Hepatocyte (in vitro differentiated cells): ENCODE measurements at regions not wholly inside any gene's neighbourhood (a gene's known extent, or its start where the extent isn't known, plus 50 kb on each side); places are given as distances from the start of the nearest gene placed in this dataset.
"Not testable (repeated sequence)": the region's sequence is repeated elsewhere in the genome, so short reads cannot be mapped to it uniquely, and the experiment has no call there.

Experiments
- DNase-seq: peaks from one replicate; pipeline ENCODE4 v3.0.0-alpha.2; 2016; ENCODE audit warnings: low spot score
- H2AFZ ChIP-seq: fragments of 200-600 bp; sonication (generic); 2 replicates; pipeline ENCODE4 v1.6.0; 2016; ENCODE audit warnings: antibody characterized with exemption, mild to moderate bottlenecking
- H3K27ac ChIP-seq: fragments of 200-600 bp; sonication (generic); 2 replicates; pipeline ENCODE4 v1.5.1; 2016; ENCODE audit warnings: mild to moderate bottlenecking
- H3K27me3 ChIP-seq: fragments of 200-600 bp; sonication (generic); 2 replicates; pipeline ENCODE4 v1.6.1; 2016
- H3K36me3 ChIP-seq: fragments of 200-600 bp; sonication (generic); replicated peaks from 2 replicates; pipeline ENCODE4 v1.5.1; 2016; ENCODE audit warnings: low read depth; ENCODE audit not compliant: insufficient read depth
- H3K4me1 ChIP-seq: fragments of 200-600 bp; sonication (generic); 2 replicates; pipeline ENCODE4 v1.5.1; 2016; ENCODE audit warnings: mild to moderate bottlenecking, moderate library complexity; ENCODE audit not compliant: insufficient read depth
- H3K4me2 ChIP-seq: fragments of 200-600 bp; sonication (generic); 2 replicates; pipeline ENCODE4 v1.6.0; 2016
- H3K4me3 ChIP-seq: fragments of 200-600 bp; sonication (generic); 2 replicates; pipeline ENCODE4 v1.5.1; 2016; ENCODE audit warnings: mild to moderate bottlenecking
- H3K79me2 ChIP-seq: fragments of 200-600 bp; sonication (generic); 2 replicates; pipeline ENCODE4 v1.6.0; 2017; ENCODE audit warnings: mild to moderate bottlenecking
- H3K9me2 ChIP-seq: fragments of 200-600 bp; sonication (generic); replicated peaks from 2 replicates; pipeline ENCODE4 v1.6.0; 2017; ENCODE audit warnings: mild to moderate bottlenecking; ENCODE audit not compliant: insufficient read depth
- H3K9me3 ChIP-seq: fragments of 200-600 bp; sonication (generic); 2 replicates; pipeline ENCODE4 v1.5.1; 2016; ENCODE audit warnings: low read depth, mild to moderate bottlenecking
- H4K20me1 ChIP-seq: fragments of 200-600 bp; sonication (generic); 2 replicates; pipeline ENCODE4 v1.6.0; 2016; ENCODE audit warnings: mild to moderate bottlenecking; ENCODE audit not compliant: insufficient read depth, poor library complexity, severe bottlenecking
- CTCF ChIP-seq: fragments of 200-600 bp; sonication (generic); IDR thresholded peaks from 2 replicates; pipeline ENCODE4 v1.5.1; 2016; ENCODE audit warnings: antibody characterized with exemption, mild to moderate bottlenecking; ENCODE audit not compliant: poor library complexity
- EZH2 ChIP-seq: fragments of 200-600 bp; sonication (generic); IDR thresholded peaks from 2 replicates; pipeline ENCODE4 v1.6.1; 2016; ENCODE audit warnings: antibody characterized with exemption, mild to moderate bottlenecking, borderline replicate concordance
- EZH2phosphoT487 ChIP-seq: fragments of 200-600 bp; sonication (generic); IDR thresholded peaks from one replicate; pipeline ENCODE4 v1.6.1; 2018; ENCODE audit warnings: antibody characterized with exemption, mild to moderate bottlenecking, low read depth, moderate library complexity; ENCODE audit not compliant: unreplicated experiment, severe bottlenecking
- WGBS: methylation state at CpG from one replicate; pipeline ENCODE4 v1.1.6; 2016; ENCODE audit warnings: low lambda C conversion rate; ENCODE audit errors: missing lambda C conversion rate; 5-methylcytosine and 5-hydroxymethylcytosine counted together

- Histone ChIP-seq H3K79me2 (no peaks in the 10 kb centered on the region), H3K27me3 (no peaks in the 10 kb centered on the region), H3K9me2 (no peaks in the 10 kb centered on the region), H4K20me1 (no peaks in the 10 kb centered on the region), H2AFZ (no peak overlapping the region), H3K27ac (no peak overlapping the region), H3K36me3 (no peaks in the 10 kb centered on the region), H3K4me2 (no peak overlapping the region), H3K9me3 (no peaks in the 10 kb centered on the region), H3K4me3 (no peak overlapping the region), H3K4me1 (no peaks in the 10 kb centered on the region)
- DNase-seq: no peak
- WGBS: 82% methylated on average over 18 of the region's 18 CpGs
- TF ChIP-seq EZH2 (no peak), EZH2phosphoT487 (no peak), CTCF (no peak)
Measured at GRCh38 chr14:89469210-89470198, 52.5 kb upstream of the FOXN3 start.

GRCh38 chr14:89468566-89468965 is 51.5 kb upstream of the FOXN3 start:
- Histone ChIP-seq H3K4me1 (no peaks in the 10 kb centered on the region), H4K20me1 (no peaks in the 10 kb centered on the region), H3K79me2 (no peaks in the 10 kb centered on the region), H3K27ac (no peak overlapping the region), H3K27me3 (no peaks in the 10 kb centered on the region), H3K4me2 (no peak overlapping the region), H3K9me3 (no peaks in the 10 kb centered on the region), H3K9me2 (no peaks in the 10 kb centered on the region), H2AFZ (no peak overlapping the region), H3K36me3 (no peaks in the 10 kb centered on the region), H3K4me3 (no peak overlapping the region)
- WGBS: 96% methylated on average over 6 of the region's 6 CpGs
- no peak for TF ChIP-seq CTCF
- no peak for TF ChIP-seq EZH2phosphoT487
- TF ChIP-seq EZH2: no peak
- no peak for DNase-seq

- not testable (repeated sequence) for H3K4me1 ChIP-seq, H3K27ac ChIP-seq, H3K79me2 ChIP-seq, H3K4me2 ChIP-seq, H3K9me3 ChIP-seq, H3K36me3 ChIP-seq, H3K9me2 ChIP-seq, H2AFZ ChIP-seq, H4K20me1 ChIP-seq, H3K4me3 ChIP-seq, DNase-seq, H3K27me3 ChIP-seq
- 97% methylated on average over 6 of the region's 6 CpGs for WGBS
Measured at GRCh38 chr14:89468030-89468429, 51.0 kb upstream of the FOXN3 start.

DNA sequence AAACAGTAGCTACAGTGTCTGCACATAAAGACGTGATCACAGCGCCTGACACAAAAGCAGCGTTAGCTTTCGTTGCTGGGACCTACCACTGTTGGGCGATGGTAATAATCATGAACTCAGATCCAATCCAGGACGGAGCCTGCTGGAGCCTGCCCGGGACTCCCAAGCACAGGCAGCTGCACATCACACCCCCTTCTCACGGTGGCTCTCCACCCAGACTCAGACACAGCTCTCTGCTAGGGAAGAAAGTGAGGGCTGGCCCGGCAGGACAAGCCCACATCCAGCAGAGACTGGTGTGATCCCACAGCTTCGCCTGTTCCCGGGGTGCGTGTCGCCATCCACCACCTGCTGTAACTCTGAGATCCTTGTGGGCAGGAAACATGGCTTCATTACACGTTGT is 49.9 kb upstream of the FOXN3 start:
- H3K4me2 ChIP-seq: no peak overlapping the region
- H3K79me2 ChIP-seq: no peaks in the 10 kb centered on the region
- H3K4me1 ChIP-seq: no peaks in the 10 kb centered on the region
- no peaks in the 10 kb centered on the region for H4K20me1 ChIP-seq
- WGBS: 79% methylated on average over 14 of the region's 14 CpGs
- H3K9me3 ChIP-seq: no peaks in the 10 kb centered on the region
- no peak overlapping the region for H3K27ac ChIP-seq
- no peak overlapping the region for H3K4me3 ChIP-seq
- no peak for TF ChIP-seq CTCF
- no peaks in the 10 kb centered on the region for H3K9me2 ChIP-seq
- no peak overlapping the region for H2AFZ ChIP-seq
- no peaks in the 10 kb centered on the region for H3K27me3 ChIP-seq
- no peaks in the 10 kb centered on the region for H3K36me3 ChIP-seq
- DNase-seq: no peak
